ENCODE measurements at regions not wholly inside any gene's neighbourhood (a gene's known extent, or its start where the extent isn't known, plus 50 kb on each side); places are given as distances from the start of the nearest gene placed in this dataset.

DNA sequence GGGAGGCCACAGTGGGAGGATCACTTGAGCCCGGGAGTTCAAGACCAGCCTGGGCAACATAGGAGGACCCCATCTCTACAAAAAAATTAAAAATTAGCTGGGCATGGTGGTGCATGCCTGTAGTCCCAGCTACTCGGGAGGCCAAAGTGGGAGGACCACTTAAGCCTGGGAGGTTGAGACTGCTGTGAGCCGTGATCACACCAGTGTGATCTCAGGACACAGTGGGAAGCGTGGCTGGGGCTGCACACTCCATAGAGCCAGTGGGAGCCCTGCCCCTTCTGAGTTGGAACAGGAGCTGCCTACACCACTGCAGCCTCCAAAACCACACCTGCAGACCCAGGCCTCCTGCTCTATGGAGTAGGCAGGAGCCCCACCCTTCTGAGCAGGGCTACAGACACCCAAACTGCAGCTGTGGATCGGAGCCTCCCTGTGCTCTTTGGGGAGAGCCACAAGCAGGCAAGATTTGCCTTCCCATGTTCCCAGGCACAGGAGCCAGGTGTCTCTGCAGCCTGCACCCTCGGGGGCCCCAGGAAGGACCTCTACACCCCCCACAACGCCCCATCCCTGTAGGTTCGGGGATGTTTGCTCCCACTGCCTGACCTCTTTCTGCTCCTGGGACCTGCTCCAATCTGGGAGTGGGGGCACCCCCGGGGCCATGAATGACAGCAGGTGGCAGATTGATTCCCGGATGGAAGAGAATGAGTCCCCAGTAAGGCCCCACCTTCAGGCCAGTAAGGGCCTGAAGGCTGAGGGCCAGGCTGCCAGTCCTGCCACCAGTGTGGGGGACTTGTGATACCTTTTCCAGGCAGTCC lies 245.4 kb downstream of the BUD13 start:
- DNase-seq: no peak

DNA sequence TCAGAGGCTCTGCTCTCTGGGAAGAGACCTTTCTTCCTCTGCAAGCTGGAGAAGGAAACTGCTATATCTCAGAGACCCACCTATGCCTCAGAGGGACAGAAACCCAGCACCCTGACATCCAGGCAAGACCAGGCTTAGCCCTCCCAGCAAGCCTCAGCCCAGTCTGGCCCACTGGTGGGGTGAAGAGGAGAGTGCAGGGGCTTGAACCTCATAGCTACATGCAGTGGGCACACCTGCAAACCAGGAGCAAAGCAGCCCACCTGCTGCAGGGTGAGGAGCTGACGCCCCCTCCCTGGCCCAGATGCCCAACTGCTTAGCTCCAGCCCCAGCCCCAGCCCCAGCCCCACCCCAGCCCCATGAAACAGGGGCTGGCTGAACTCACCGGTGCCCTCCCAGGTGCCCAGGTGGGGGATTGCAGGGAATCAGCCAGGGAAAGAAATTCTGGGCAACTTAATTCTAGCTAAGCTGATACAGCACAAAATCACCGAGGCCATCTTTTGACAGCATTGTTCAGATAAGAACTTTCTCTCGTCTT lies 246.8 kb downstream of the BUD13 start:
- DNase-seq: no peak

DNA sequence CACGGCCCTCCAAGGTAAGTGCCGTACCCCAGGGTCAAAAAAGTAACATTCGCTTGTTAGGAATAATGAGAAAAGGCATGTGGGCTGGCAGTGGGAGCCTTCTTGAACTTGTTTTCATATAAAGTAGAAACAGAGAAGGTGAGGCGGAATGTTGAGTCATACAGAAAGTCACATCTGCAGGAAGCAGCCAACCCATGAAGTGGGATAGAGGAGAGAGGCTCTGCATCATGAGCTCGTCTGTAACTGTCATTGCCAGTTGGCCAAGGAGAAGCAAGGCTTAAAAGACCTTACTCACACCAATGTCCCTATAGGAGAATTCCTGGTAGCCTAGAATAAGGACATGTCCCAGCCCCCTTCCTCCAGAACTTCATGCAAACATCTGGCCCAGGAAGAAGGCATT lies 253.3 kb downstream of the BUD13 start:
- no peak for DNase-seq

DNA sequence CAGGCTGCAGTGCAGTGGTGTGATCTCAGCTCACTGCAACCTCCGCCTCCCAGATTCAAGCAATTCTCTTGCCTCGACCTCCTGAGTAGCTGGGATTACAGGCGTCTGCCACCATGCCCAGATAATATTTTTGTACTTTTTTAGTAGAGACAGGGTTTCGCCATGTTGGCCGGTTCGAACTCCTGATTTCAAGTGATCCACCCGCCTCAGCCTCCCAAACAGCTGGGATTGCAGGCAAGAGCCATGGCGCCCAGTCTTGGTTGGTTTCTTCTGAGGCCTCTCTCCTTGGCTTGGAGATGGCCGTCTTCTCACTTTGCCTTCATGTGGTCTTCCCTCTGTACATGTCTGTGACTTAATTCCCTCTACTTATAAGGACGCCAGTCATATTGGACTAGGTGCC lies 254.6 kb downstream of the BUD13 start:
- no peak for DNase-seq

DNA sequence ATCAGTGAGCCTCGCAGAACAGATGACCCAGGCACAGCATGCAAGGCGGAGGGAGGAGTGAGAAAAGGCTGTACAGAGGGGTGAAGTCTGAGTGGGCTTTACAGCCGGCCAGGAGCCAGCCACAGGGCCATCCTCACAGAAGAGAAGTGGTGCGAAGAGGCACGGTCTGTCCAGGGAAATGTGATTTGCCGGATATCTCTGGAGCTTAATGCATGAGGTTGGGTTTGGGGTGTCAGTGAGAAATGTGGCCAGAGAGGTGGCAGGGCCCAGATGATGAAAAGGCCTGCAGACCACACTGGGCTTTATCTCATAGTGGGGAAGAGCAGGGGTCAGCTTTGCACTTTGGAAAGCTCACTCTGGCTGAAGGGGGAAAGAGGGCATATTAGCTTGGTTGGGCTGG lies 255.2 kb downstream of the BUD13 start:
- no peak for DNase-seq

DNA sequence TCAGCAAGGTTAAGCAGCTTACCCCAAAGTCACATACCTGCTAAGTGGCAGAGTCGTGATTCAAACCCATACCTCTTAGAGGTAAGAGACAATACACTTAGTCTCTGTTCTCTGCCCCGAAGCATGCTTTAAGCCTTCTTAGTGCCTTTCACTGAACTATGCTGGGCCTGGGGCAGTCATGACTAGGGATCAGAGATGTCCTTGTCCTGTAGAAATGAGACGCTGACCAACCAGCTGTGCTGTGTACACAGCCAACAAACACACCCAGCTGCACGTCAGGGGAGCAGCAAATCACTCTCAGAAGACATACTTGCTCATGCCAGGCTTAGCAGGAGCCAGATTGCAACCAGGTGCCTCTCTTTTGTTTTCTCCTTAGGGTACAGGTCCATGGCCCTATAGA lies 255.7 kb downstream of the BUD13 start:
- no peak for DNase-seq

DNA sequence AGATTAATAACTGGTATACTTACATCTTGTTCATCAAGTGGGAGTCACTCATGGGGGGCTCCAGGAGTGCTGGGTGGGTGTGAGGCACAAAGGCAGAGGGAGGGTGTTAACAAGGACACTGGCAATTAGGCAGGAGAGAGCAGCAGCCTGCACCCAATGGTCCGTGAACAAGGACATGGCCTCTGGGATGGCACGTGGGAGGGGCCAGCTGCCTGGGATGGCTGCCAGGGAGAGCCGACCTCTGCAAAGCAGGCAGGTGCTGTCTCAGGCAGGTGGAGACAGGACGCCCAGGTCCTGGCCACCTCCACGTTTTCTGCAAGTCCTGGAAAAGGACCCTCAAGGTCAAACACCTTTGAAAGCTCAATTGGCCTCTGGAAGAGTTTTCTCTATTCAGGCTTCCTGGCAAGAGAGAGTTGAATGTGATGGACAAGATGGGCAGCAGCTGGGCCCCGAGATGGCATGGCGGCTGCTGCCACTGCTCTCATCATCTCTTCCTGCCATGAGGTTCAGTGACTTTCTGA lies 257.1 kb downstream of the BUD13 start:
- no peak for DNase-seq

DNA sequence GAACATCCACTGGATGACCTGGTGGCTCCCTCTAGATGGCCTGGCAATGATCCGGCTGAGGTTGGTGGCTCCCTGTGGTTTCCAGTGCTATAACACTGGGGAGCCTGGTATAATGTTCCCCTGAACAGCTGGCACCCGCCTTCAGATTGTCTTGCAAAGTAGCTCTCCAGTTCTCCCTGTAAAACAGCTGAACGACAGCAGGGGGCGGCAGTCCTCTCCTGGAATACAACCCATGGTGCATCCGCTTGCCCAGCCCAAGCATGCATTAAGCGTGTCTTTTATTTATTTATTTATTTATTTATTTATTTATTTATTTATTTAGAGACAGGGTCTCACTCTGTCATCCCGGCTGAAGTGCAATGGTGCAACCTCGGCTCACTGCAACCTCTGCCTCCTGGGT lies 258.9 kb downstream of the BUD13 start:
- no peak for DNase-seq

DNA sequence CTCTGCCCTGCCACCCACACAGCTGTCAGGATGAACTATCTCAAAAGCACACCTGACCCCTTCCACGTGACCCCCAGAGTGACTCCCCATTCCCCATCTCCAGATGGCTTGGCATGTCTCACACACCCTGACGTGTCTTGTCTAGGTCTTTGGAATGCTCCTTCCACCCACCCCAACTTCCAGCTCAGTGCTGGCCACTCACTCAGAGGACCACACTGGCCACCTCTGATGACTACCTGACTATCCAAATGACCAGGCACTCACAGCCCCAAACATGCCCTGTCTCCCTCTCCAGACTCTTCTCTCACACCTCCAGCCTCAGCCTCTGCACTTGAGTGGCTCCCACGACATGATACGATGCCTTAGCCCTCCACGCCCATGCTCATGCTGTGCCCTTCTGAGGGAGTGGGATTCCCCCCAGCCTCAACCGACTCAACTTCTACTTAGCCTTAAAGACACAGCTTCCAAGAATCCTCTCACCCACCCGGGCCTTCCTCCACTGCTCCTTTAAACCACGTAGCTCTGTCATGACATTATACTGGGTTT lies 259.4 kb downstream of the BUD13 start:
- DNase-seq: no peak

DNA sequence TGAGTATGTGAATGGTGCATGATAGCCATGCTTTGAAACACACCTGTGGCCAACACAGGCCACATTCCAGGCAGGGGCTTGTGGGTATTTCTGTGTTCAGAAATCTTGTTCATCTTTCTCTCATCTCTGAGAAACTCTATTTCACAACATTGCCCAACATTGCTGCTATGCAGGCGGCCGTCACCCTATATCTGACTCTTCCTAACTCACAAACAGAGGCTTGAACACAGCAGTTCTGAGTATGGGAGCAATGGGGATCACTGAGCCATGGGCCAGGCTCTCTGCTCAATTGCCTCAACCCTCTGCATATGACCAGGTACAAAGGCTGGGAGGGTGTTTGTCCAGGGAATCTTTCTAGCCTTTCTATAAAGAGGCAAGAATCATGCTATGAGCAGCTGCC lies 259.9 kb downstream of the BUD13 start:
- no peak for DNase-seq

DNA sequence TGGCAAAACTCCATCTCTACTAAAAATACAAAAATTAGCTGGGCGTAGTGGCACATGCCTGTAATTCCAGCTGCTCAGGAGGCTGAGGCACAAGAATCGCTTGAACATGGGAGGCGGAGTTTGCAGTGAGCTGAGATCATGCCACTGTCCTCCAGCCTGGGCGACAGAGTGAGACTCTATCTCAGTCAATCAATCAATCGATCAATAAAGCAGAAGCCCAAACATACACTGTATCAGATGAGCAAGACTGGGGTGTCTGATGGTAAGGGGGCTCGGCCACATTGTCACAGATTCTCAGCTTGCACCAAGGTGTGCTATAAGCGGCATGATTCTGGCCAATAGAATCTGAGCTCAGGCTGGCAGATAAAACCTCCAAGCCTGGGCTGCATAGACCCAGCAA lies 261.1 kb downstream of the BUD13 start:
- DNase-seq: no peak

DNA sequence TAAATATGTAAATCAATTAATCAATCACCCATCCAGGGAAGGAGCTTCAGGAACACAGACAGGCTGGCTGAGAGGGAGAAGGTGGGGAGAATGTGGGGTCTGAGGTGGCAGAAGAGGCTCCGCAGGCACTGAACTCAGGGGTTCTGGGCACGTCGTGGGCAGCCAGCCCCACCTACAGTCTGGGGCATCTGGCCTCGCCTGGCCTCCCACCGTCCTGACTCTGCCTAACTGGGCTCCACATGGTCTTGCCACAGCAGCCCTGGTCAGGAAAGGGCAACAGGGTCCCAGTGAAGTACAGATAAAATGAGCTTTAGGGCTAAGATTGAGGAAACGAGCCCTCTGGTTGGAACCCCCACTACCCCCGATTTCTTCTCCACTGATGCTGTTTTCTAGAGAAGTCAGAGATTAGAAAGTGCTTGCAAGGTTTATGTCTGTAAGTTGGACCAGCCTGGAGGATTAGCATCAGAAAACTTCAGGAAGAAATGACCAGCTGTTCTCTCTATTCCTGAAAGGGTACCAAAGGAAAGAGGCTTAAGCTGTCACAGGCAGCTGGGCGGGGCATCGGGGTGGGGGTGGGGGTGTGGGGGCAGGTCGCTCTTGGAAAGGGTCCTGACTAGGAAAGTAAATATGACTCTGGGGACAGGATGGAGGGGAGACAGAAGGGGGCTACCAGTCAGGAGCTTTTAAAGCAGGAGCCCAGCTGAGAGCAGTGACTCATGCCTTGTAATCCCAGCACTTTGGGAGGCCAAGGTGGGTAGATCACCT lies 261.7 kb downstream of the BUD13 start:
- DNase-seq: no peak

DNA sequence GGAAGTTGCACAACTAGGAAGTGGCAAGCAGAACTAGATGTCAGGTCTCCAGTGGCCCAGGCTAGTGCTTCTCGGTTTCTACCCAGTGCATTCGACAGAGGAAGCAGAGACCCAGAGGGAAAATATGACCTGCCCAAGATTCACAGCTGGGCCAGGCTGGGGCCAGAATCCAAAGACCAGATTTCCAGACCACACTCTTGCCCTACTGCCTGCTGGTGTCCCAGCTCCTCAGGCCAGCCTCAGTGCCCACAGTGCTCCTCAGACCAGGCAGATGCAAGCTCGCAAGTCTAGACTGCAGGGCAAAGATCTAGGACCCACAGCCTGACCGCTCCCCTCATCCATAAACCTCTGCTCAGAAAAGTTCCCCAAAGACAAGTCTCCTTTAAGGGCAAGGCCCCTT lies 262.6 kb downstream of the BUD13 start:
- DNase-seq: no peak

DNA sequence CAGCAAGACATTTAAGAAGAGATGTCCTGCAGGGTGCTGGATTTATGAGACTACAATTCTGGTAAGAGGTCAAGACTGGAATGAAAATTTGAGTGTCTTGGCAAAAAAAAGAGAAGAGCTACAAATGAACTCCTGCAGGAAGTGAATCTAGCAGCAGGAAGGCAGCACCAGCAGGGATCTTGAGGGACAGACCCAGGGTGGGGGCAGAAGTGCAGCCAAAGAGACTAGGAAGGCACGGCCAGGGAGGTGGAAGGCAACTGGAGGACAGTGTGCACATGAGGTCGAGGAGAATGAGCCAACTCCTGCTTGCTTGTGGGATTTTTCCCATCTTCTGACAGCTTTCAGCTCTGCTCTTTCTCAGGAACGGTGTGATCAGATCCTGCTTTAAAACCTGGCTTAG lies 263.2 kb downstream of the BUD13 start:
- DNase-seq: no peak

DNA sequence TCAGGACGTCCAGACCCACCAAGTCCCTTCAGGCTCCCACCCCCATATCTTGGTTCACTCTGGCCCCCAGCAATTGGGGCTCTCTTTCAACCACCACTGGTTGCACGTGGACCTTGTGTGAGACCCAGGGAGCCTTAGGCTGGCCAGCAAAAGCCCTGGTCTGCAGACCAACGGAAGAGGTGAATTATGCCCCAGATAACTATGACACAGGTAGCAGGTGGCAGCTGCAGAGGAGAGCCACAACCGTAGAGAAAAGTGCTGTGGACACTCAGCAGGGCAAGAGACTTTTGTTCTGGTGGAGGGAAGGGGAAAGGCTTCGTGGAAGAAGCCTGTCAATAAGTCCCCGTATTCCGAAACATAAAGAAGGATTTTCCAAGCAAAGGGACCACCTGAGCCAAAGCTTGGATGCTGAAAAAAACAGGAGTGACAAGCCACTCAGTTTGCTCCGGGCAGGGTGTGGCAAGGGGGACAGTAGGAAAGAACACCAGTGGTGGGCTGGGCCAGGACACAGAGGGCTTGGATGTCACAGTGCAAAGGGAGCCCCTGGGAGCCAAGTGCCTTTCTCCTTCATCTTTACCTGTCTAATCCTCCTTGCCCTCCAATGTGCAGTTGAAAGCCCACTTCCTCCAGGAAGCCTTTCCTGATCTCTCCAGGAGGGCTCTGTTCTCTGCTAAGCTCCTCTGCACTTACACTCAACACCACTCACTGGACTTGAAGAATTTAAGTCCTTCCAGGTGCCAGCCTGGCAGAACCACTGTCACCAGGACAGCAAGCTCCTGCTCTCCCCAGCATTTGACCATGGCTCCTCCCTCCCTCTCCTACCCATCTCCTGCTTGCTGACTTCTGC lies 264.7 kb downstream of the BUD13 start:
- no peak for DNase-seq

DNA sequence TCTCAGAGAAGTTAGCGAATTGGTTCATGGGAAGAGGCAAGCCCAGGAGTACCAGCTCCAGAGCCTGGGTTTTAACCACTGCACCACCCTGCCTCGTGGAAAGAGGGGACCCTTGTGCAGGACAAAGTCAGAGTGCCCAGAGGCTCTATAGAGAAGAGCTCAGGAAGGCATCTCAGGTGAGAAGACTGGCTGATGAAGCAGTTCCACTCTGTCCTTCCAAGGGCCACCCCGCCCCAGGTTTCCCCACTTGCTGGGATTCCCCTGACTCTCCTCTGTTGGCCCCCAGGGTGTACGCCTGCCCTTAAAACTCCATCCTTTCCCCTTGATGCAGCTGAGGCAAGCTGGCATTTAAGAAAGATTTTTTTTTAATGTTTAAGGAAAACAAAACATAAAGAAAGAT lies 265.8 kb downstream of the BUD13 start:
- DNase-seq: no peak

DNA sequence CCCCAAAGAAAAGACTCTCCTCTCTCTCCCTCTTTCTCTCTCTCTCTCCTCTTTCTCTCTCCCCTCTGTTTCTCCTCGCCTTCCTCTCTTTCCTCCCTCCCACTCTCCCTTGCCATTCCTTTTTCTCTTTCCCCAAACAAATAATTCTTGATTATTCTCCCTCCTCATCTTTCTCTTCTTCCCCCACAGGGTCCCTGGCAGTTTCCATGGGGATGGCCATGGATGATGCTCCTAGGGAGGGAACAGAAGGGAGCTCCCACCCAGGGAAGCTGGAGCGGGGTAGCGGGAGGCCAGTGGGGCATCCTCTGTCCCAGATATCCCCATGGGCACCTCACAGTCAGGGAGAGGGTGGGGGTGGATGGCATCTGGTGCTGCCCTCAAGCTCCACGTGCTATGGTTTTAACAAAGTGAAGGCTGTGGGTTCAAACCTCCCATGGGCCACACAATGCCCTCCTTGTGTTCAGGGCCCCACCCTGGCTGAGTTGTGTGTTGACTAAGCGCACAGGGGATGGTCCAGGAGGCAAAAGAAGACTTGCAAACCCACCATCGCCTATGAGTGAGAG lies 266.4 kb downstream of the BUD13 start:
- DNase-seq: no peak

DNA sequence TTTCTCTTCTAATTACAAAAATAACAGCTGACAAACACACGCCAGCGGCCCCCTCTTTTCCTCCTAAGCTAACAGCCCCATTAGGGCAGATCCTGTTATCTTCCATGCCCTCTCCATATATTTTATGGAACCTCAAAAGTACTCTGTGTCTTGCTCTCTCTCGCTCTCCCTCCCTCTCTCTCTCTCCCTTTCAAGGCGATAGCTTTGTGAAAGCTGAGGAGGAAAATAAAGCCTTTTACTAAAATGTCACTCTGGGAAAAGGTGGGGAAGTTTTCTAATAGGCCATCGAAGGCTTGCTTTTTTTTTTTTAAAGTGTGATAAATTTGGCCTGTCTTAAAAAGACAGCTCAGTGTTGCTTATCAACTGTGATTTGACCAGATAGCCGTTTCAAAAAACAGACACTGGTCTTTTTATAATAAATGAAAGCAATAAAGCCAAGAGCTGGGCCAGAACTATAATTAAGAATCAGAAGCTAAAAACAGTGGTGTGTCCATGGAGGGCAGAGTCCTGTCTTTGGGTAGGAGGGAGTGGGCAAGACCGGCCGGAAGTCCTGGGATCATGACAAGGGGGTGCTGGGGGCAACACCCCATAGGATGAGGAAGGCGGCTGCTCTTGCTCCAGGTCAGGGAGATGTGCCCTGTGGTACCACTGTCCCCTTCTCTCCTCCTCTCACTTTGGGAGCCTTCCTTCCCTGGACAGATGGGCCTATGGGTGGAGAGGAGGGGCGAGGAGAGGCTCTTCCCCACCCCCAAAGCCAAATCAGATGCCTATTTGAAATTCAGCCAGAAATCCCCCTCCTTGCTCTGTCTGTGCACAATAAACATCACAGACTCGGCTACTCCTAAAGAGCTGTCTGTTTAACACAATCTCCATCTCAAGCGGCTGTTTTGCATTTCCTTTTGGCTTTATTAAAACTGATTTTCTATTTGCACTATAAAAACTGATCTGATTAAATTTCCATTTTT lies 267.2 kb downstream of the BUD13 start:
- no peak for DNase-seq

DNA sequence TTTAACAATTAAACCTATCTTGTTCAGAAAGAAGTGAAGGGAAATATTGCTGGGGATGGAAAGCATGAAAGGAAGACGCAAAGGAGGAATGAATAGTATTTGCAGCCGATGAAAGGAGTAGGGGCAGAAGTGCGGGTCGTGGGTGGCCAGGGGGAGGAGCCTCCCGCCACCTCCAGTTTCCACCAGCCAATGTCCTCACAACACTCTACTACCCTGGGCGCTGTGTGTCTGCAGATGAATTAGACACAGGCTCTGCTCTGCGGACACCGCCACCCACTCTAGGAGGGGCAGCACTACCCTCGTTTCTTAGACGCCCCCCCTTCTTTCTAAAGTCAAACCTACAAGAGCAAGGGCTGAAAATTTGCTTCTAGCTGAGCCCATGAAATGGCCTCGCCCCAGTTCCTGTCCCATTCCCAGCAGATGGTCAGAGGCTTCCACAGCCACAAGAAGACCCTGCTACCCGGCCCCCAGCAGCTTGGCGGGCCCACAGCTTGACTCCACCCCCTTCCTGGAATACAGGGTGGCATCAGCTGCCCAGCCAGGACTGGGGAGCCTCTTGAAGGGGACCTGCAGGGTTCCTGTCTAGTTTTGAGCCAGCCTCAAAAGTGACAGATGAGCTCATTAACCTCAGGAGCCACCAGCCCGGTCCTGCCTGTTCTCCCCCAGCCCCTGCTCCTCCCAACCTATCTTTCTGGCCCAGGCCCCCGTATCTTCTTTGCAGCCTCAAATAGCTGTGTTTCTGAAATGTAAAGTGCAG lies 268.1 kb downstream of the BUD13 start:
- no peak for DNase-seq

All from activated CD4-positive, alpha-beta T cell treated with anti-CD3 and anti-CD28 coated beads, Interleukin-2, amount 50 U/mL, for 4 hours (primary cell).